NB4 (cell line): ENCODE measurements at regions not wholly inside any gene's neighbourhood (a gene's known extent, or its start where the extent isn't known, plus 50 kb on each side); places are given as distances from the start of the nearest gene placed in this dataset.

Experiments
- DNase-seq: peaks from one replicate; pipeline ENCODE4 v3.0.0; 2010; ENCODE audit warnings: low read depth
- H3K4me3 ChIP-seq: one replicate; pipeline ENCODE4 v1.5.1; 2011; ENCODE audit warnings: mild to moderate bottlenecking, low read depth, low read length, moderate library complexity
- CTCF ChIP-seq: IDR thresholded peaks from one replicate; pipeline ENCODE4 v1.5.1; 2012; ENCODE audit warnings: low read depth, low read length
- MAX ChIP-seq: IDR thresholded peaks from 2 replicates; pipeline ENCODE4 v1.6.1; 2011; ENCODE audit warnings: low read depth, low read length
- MYC ChIP-seq: IDR thresholded peaks from 2 replicates; pipeline ENCODE4 v1.6.1; 2011; ENCODE audit warnings: low read depth, low read length
- POLR2A ChIP-seq: IDR thresholded peaks from 2 replicates; pipeline ENCODE4 v1.6.1; 2011; ENCODE audit warnings: mild to moderate bottlenecking; ENCODE audit not compliant: insufficient read length; ENCODE audit errors: extremely low read depth

- H3K4me3 ChIP-seq = no peak overlapping the region
- no peak for TF ChIP-seq CTCF
- TF ChIP-seq MYC = no peak
- TF ChIP-seq MAX = no peak
- no peak for TF ChIP-seq POLR2A
- no peak for DNase-seq
Measured at GRCh38 chr9:74334271-74334670, 162.9 kb upstream of the RORB start.

GRCh38 chr9:74336161-74336560, 161.0 kb upstream of the RORB start:
- no peak for TF ChIP-seq POLR2A
- no peak for TF ChIP-seq MAX
- TF ChIP-seq MYC = no peak
- TF ChIP-seq CTCF = no peak
- H3K4me3 ChIP-seq = no peak overlapping the region
- DNase-seq = no peak

GRCh38 chr9:74348777-74349176, 148.4 kb upstream of the RORB start:
- no peak for DNase-seq
- TF ChIP-seq CTCF (no peak), MAX (no peak), MYC (no peak), POLR2A (no peak)
- no peak overlapping the region for H3K4me3 ChIP-seq

GRCh38 chr9:74355107-74355506, 142.0 kb upstream of the RORB start:
- DNase-seq = no peak
- H3K4me3 ChIP-seq = no peak overlapping the region
- TF ChIP-seq POLR2A (no peak), CTCF (no peak), MYC (no peak), MAX (no peak)

GRCh38 chr9:74357577-74357976, 139.6 kb upstream of the RORB start:
- no peak for TF ChIP-seq MYC
- TF ChIP-seq CTCF = no peak
- TF ChIP-seq MAX = no peak
- TF ChIP-seq POLR2A = no peak
- no peak overlapping the region for H3K4me3 ChIP-seq
- DNase-seq = no peak

GRCh38 chr9:74358959-74359358, 138.2 kb upstream of the RORB start:
- no peak overlapping the region for H3K4me3 ChIP-seq
- TF ChIP-seq CTCF (no peak), POLR2A (no peak), MYC (no peak), MAX (no peak)
- no peak for DNase-seq
